ENCODE measurements at regions not wholly inside any gene's neighbourhood (a gene's known extent, or its start where the extent isn't known, plus 50 kb on each side); places are given as distances from the start of the nearest gene placed in this dataset.
"Not testable (repeated sequence)": the region's sequence is repeated elsewhere in the genome, so short reads cannot be mapped to it uniquely, and the experiment has no call there.

GRCh38 chr4:66482186-66482585 is 811.9 kb upstream of the EPHA5 start:
- DNase-seq (ENCODE audit: low read depth in 1 of 2, low spot score in 1 of 2) = no peak

GRCh38 chr4:66475596-66475995 is 805.3 kb upstream of the EPHA5 start:
- DNase-seq (ENCODE audit: low read depth in 1 of 2, low spot score in 1 of 2) = no peak

DNA sequence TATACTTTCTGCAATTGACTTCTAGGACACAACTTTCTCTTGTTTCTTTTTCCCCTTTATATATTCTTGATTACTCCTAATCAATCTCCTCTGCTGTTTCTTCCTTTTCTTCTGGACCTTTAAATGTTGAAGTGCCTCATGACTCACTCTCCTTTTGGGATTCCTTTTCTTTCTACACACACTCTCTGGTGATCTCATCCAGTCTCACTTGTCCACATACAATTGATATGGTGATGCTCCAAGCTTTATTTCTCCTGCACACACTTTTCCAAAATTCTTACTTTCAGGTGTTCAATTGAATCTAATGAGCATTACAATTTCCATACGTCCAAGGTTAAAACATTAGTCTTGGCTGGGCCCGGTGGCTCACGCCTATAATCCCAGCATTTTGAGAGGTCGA is 794.8 kb upstream of the EPHA5 start:
- DNase-seq (ENCODE audit: low read depth in 1 of 2, low spot score in 1 of 2) = no peak

GRCh38 chr4:66462890-66463289 is 792.6 kb upstream of the EPHA5 start:
- not testable (repeated sequence) for DNase-seq (ENCODE audit: low read depth in 1 of 2, low spot score in 1 of 2)

GRCh38 chr4:66451741-66452140 is 781.5 kb upstream of the EPHA5 start:
- no peak for DNase-seq (ENCODE audit: low read depth in 1 of 2, low spot score in 1 of 2)

DNA sequence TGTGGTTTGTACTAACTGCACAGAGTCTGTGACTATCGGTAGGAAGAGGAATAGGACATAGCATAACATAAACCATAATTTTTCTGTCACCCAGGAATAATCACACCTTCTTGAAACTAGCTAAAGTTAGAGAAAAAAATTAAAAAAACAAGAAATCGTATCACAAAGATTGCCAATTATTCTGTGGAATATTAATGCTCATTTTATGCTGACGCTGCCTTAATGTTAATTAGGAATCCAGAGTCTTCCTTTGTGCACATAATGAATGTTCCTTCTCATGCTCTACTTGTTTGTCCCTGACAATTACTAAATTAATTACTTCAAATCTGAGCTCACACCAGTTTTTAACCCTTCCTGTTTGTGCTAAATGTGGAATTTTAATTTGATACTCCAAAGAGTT is 772.7 kb upstream of the EPHA5 start:
- no peak for DNase-seq (ENCODE audit: low read depth in 1 of 2, low spot score in 1 of 2)

DNA sequence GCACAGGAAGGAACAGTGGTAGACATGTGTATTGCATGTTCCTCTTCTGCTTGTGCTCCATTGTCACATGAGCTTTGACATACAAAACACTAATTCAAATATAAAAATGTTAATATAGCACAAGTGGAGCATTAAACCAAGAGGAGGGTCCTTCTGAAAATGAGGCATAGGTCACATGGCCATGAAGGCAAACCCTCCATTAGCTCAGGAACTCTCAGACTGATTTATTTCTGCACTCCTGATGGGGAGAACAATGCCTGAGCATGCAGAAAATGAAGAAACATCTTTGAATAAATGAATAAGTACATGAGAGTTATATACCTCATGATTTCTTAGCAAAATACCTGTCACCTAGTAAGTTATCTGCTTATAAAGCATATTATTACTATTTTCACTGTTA is 769.2 kb upstream of the EPHA5 start:
- DNase-seq (ENCODE audit: low read depth in 1 of 2, low spot score in 1 of 2) = no peak

GRCh38 chr4:66433706-66434105 is 763.4 kb upstream of the EPHA5 start:
- no peak for DNase-seq (ENCODE audit: low read depth in 1 of 2, low spot score in 1 of 2)

DNA sequence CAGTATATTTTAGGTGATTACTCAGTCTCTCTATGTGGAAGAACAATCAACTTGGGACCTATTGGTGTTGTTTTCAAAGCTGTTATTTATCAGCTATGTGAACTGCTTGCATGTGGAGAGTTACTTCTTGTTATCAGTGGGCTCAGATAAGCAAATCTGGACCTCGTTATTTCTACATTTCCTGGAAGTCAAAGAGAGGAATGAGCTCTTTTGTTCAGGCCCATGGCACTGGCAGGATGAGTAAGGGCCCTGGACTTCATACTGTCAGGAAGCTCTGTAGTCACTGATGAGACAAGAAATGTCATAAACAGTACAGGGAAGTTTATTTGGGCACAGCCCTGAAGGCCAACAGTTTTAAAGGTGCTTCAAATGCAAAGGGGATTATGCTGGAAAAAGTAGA is 760.6 kb upstream of the EPHA5 start:
- no peak for DNase-seq (ENCODE audit: low read depth in 1 of 2, low spot score in 1 of 2)

GRCh38 chr4:66429276-66429675 is 759.0 kb upstream of the EPHA5 start:
- DNase-seq (ENCODE audit: low read depth in 1 of 2, low spot score in 1 of 2) = no peak

- DNase-seq (ENCODE audit: low read depth in 1 of 2, low spot score in 1 of 2) = no peak
Observed at GRCh38 chr4:66416425-66416824, 746.1 kb upstream of the EPHA5 start.

- no peak for DNase-seq (ENCODE audit: low read depth in 1 of 2, low spot score in 1 of 2)
Observed at GRCh38 chr4:66404141-66404540, 733.9 kb upstream of the EPHA5 start.

GRCh38 chr4:66376921-66377320 is 706.6 kb upstream of the EPHA5 start:
- no peak for DNase-seq (ENCODE audit: low read depth in 1 of 2, low spot score in 1 of 2)

DNA sequence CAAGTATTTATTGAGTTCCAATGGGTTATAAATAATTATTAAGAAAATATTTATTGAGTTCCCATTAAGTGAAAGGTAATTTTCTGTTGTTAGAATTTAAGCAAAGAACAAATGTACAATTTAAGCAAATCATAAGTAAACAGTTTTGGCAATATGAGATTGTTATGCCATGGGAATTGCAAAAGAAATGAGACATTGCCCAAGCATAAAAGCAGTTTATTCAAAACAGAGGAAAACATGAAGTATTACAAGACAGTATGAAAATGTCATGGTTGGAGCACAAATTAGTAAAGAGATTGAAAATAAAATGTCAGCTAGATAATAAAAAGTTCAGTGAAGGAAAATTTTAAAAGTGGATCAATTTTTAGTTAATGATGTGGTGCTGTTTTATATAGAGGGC is 706.1 kb upstream of the EPHA5 start:
- DNase-seq (ENCODE audit: low read depth in 1 of 2, low spot score in 1 of 2) = no peak

GRCh38 chr4:66373268-66373667 is 703.0 kb upstream of the EPHA5 start:
- DNase-seq (ENCODE audit: low read depth in 1 of 2, low spot score in 1 of 2) = no peak

DNA sequence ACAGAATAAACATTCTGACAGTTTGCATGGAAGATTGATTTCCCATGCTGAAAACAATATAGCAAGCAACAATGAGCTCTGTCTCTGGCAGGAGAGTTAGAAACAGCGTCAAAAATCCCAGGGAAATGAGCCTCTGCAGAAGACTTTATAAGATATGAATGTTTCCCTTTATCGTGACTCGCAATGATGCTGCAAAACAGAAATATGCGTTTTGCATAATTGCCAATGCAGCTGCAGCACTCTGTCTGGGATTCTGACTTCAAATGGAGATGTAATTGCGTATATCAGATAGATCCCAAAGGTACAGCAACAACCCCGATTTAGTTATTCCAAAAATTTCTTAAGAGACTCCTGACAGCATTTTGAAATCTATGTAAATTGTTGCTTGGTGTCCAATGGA is 702.4 kb upstream of the EPHA5 start:
- no peak for DNase-seq (ENCODE audit: low read depth in 1 of 2, low spot score in 1 of 2)

DNA sequence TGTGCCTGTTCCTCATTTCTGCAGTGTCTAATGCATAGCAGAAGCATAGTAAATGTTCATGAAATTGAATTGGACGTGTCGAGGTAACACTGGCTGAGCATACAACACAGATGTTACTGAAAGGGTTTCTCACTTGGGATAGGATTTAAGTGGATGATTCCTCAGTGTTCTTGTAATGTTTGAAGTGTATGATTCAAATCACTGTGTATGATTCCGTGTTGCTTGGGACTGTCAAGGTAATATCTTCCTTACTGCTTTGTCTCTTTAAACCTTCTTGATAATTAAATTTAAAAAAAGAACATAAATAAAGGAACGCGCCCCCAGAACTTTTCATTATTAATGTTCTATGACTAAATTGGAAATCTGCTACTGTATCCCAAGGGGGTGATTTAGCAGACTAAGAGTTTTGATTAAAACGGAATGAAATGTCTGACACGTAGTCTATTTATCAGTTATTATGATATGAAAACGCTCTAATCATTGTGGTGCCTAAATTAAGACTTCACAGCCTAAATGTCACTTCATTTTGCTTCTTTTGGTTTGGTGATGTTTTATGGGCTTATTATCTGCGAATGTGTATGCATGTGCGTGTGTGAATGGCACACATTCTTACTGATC is 696.9 kb upstream of the EPHA5 start:
- no peak for DNase-seq (ENCODE audit: low read depth in 1 of 2, low spot score in 1 of 2)

GRCh38 chr4:66360395-66360794 is 690.1 kb upstream of the EPHA5 start:
- not testable (repeated sequence) for DNase-seq (ENCODE audit: low read depth in 1 of 2, low spot score in 1 of 2)

GRCh38 chr4:66357316-66357715 is 687.0 kb upstream of the EPHA5 start:
- no peak for DNase-seq (ENCODE audit: low read depth in 1 of 2, low spot score in 1 of 2)

GRCh38 chr4:66355328-66355727 is 685.0 kb upstream of the EPHA5 start:
- no peak for DNase-seq (ENCODE audit: low read depth in 1 of 2, low spot score in 1 of 2)

GRCh38 chr4:66351761-66352160 is 681.5 kb upstream of the EPHA5 start:
- no peak for DNase-seq (ENCODE audit: low read depth in 1 of 2, low spot score in 1 of 2)

DNA sequence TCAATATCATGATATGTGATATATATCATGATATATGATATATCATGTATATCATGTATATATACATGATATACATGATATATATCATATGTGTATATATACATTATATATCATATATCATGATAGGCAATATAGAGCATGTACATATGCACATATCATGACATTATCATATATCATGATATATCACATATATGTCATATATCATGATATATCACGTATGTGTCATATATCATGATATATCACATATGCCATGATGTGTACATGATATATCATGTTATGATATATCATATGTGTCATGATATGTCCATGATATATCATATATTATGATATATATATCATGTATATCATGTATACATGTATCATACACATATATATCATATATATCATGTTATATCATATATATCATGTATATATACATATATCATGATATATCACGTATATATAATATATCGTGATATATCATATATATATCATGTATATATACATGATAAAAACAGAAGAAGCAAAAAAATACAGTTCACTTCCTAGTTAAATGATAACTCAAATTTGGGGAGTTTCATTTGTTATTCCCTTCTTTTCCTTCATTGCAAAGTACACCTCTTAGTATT is 670.1 kb upstream of the EPHA5 start:
- DNase-seq (ENCODE audit: low read depth in 1 of 2, low spot score in 1 of 2) = no peak

DNA sequence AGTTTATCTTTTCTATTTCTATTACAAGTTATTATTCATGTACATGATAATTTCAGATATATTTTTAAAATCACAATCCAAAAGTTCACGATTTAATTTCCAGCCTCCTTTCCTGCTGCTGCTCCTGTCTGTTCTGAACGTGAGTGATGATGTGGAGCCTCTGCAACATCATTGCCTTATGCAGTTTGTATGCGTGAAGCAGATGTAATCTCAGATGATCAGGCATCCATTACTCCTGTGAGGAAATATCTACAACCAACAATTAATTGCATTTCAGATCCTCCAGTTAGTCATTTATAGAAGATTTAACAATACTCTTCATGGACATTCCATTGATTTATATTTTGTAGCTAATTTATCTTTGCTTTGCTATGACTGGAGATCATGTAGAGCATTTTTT is 668.7 kb upstream of the EPHA5 start:
- DNase-seq (ENCODE audit: low read depth in 1 of 2, low spot score in 1 of 2) = no peak
